ENCODE measurements at regions not wholly inside any gene's neighbourhood (a gene's known extent, or its start where the extent isn't known, plus 50 kb on each side); places are given as distances from the start of the nearest gene placed in this dataset.

GRCh38 chr2:222795450-222796357 is 65.1 kb upstream of the ACSL3 start:
- Histone ChIP-seq H3K14ac (replicated peaks; ENCODE audit: low read depth, low read length) (no peak overlapping the region), H3K79me1 (ENCODE audit: low read depth in 1 of 2, low read length in 2 of 2) (no peaks in the 10 kb centered on the region), H2BK120ac (ENCODE audit: low read depth, low read length) (0 out of 2 replicates have a peak overlapping the region, but pooled peaks have one; percentile 29), H2BK5ac (ENCODE audit: low read depth, low read length, poor library complexity, severe bottlenecking) (no peak overlapping the region), H2BK15ac (ENCODE audit: low read depth, low read length) (no peak overlapping the region), H3K36me3 (ENCODE audit: control insufficient read depth, insufficient read depth, low read length) (no peaks in the 10 kb centered on the region), H4K91ac (ENCODE audit: insufficient read depth, low read depth, low read length) (no peak overlapping the region), H2AFZ (replicated peaks; ENCODE audit: low read length, poor library complexity) (no peak overlapping the region), H3K9ac (ENCODE audit: low read depth, low read length) (no peak overlapping the region), H3K4ac (ENCODE audit: low read depth, low read length) (no peak overlapping the region), H2AK5ac (ENCODE audit: low read depth, low read length) (0 out of 2 replicates have a peak overlapping the region, but pooled peaks have one; percentile 16), H2AK9ac (replicated peaks; ENCODE audit: low read depth, low read length, poor library complexity) (no peak overlapping the region), H4K20me1 (ENCODE audit: insufficient read depth, low read length) (no peaks in the 10 kb centered on the region), H3K27me3 (ENCODE audit: control insufficient read depth, insufficient read depth, low read length) (no peaks in the 10 kb centered on the region), H3K27ac (ENCODE audit: insufficient read depth, low read length) (no peak overlapping the region), H3K9me1 (ENCODE audit: insufficient read depth, low read length) (peaks cover 2% of the 10 kb centered on the region; the same call in 1 of the 2 replicates), H3K9me3 (ENCODE audit: control insufficient read depth, insufficient read depth, low read length) (no peaks in the 10 kb centered on the region), H3K56ac (ENCODE audit: extremely low read depth, insufficient read depth, low read length) (no peak overlapping the region), H3K18ac (ENCODE audit: low read depth, low read length) (no peak overlapping the region), H3K4me2 (ENCODE audit: low read depth, low read length) (no peak overlapping the region), H3K4me1 (ENCODE audit: control insufficient read depth, insufficient read depth, low read length) (peaks cover 11% of the 10 kb centered on the region), H3K4me3 (ENCODE audit: insufficient read depth, low read depth, low read length) (no peak overlapping the region), H3K23ac (ENCODE audit: low read depth, low read length) (no peak overlapping the region), H4K5ac (ENCODE audit: low read depth, low read length) (no peak overlapping the region), H2BK20ac (ENCODE audit: low read depth, low read length) (no peak overlapping the region), H4K8ac (ENCODE audit: low read depth in 2 of 2, low read length in 2 of 2) (no peak overlapping the region)
- dilution Hi-C loops (cut with HindIII; ENCODE audit: low sequenced_read_pairs, unreplicated experiment) = no loop called here
- DNase-seq (no peak), ATAC-seq (ENCODE audit: low read depth) (no peak)
- POLR2A ChIA-PET (ENCODE audit: unreplicated experiment) = no interaction called here
- no TSS peak for BruUV-seq (replicated peaks)
- intact Hi-C loops (cut with micrococcal nuclease) = loop anchor here (2.0 kb wide), 1 partner anchor 145 kb away; no protein-coding TSS in a partner anchor
- in situ Hi-C loops (cut with MboI; ENCODE audit: low sequenced_read_pairs) = no loop called here
- 100% methylated on average over 1 of the region's 6 CpGs; no CpG with 5 or more reads in 1 of the 2 experiments for WGBS, 2 experiments (ENCODE audit: extremely low coverage in 2 of 2, insufficient read length in 1 of 2)
- CTCF ChIA-PET = interaction anchor here (1.1 to 1.9 kb wide), 4 partner anchors 16 to 82 kb away, joined by 3 to 6 read pairs (median 3); no protein-coding TSS in a partner anchor
- TF ChIP-seq CHD1 (IDR thresholded peaks at IDR 0.05; ENCODE audit: low read depth, low read length) (no peak), FOS (IDR thresholded peaks at IDR 0.05; ENCODE audit: low read depth, low read length) (no peak), NFE2L2 (IDR thresholded peaks at IDR 0.05; ENCODE audit: low read depth, low read length) (no peak), RCOR1 (IDR thresholded peaks at IDR 0.05; ENCODE audit: insufficient replicate concordance, low read length) (no peak), BHLHE40 (IDR thresholded peaks at IDR 0.05; ENCODE audit: low read depth, low read length) (no peak), USF2 (IDR thresholded peaks at IDR 0.05; ENCODE audit: low read depth, low read length) (no peak), CTCF (conservative IDR thresholded peaks at IDR 0.05; ENCODE audit: low read depth, low read length) (no peak), MAZ (IDR thresholded peaks at IDR 0.05; ENCODE audit: borderline replicate concordance, low read depth, low read length) (no peak), RAD21 (IDR thresholded peaks at IDR 0.05; ENCODE audit: low read length) (no peak)

Data from IMR-90 (cell line).